IPS-20b (cell line): ENCODE measurements at regions not wholly inside any gene's neighbourhood (a gene's known extent, or its start where the extent isn't known, plus 50 kb on each side); places are given as distances from the start of the nearest gene placed in this dataset.

ENCODE experiments used
- H3K27ac ChIP-seq: one replicate; pipeline ENCODE4 v1.5.1; 2013; ENCODE audit warnings: low read length
- H3K27me3 ChIP-seq: 2 replicates; pipeline ENCODE4 v1.6.1; 2013; ENCODE audit warnings: mild to moderate bottlenecking, low read length, inconsistent platforms; ENCODE audit not compliant: insufficient read depth
- H3K36me3 ChIP-seq: 2 replicates; pipeline ENCODE4 v1.6.1; 2013; ENCODE audit warnings: low read depth, mild to moderate bottlenecking, inconsistent platforms, low read length, moderate library complexity; ENCODE audit not compliant: insufficient read depth
- H3K4me1 ChIP-seq: 2 replicates; pipeline ENCODE4 v1.6.1; 2013; ENCODE audit warnings: mild to moderate bottlenecking, control low read depth, inconsistent platforms, low read length, moderate library complexity; ENCODE audit not compliant: insufficient read depth
- H3K4me3 ChIP-seq: 2 replicates; pipeline ENCODE4 v1.5.1; 2013; ENCODE audit warnings: mild to moderate bottlenecking, low read length, inconsistent platforms
- H3K9ac ChIP-seq: 2 replicates; pipeline ENCODE4 v1.6.1; 2013; ENCODE audit warnings: low read depth, mild to moderate bottlenecking, inconsistent platforms, low read length, moderate library complexity
- H3K9me3 ChIP-seq: 2 replicates; pipeline ENCODE4 v1.6.1; 2013; ENCODE audit warnings: mild to moderate bottlenecking, low read depth, low read length, inconsistent platforms; ENCODE audit not compliant: insufficient read depth

- Histone ChIP-seq H3K9ac (no peak overlapping the region), H3K4me3 (no peak overlapping the region), H3K9me3 (peaks cover 17% of the 10 kb centered on the region), H3K4me1 (no peaks in the 10 kb centered on the region), H3K27ac (no peak overlapping the region), H3K27me3 (no peaks in the 10 kb centered on the region; the same call in 1 of the 2 replicates), H3K36me3 (no peaks in the 10 kb centered on the region)
These were observed 51.6 kb upstream of the C14orf180 start for GRCh38 chr14:104527857-104528459.

GRCh38 chr14:104528496-104528895 lies 51.1 kb upstream of the C14orf180 start:
- Histone ChIP-seq H3K36me3 (no peaks in the 10 kb centered on the region), H3K9me3 (peaks cover 17% of the 10 kb centered on the region), H3K4me3 (no peak overlapping the region), H3K9ac (no peak overlapping the region), H3K4me1 (no peaks in the 10 kb centered on the region), H3K27me3 (no peaks in the 10 kb centered on the region; the same call in 1 of the 2 replicates), H3K27ac (no peak overlapping the region)
